VCaP (cell line): ENCODE measurements at regions not wholly inside any gene's neighbourhood (a gene's known extent, or its start where the extent isn't known, plus 50 kb on each side); places are given as distances from the start of the nearest gene placed in this dataset.

Experiments used
- H3K27ac ChIP-seq: fragments of 450-650 bp; 2 replicates; pipeline ENCODE4 v1.5.1; 2017
- TF ChIP-seq, protein P1 (sequence below): fragments of 450-650 bp; conservative IDR thresholded peaks from 2 replicates; pipeline ENCODE4 v1.5.1; 2017; ENCODE audit warnings: mild to moderate bottlenecking, moderate library complexity

DNA sequence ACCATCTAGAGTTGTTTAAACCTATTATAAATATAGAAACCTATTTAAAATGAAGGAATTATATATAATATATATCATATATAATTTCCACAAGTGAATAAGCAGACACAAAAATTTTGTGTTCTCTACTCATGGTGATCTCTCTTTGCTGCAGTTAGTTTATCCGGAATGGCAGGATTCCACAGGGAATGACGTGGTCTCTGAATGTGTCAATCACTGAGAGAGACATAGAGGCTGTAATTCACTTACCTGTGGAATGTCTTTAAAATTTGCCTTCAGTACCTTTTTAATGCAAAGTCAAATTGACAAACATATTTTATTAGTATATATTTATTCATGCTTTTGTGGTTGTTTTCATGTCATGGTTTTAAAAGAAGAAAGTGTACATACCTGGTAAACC lies 669.3 kb downstream of the NLGN4X start:
- TF ChIP-seq, protein P1, sequence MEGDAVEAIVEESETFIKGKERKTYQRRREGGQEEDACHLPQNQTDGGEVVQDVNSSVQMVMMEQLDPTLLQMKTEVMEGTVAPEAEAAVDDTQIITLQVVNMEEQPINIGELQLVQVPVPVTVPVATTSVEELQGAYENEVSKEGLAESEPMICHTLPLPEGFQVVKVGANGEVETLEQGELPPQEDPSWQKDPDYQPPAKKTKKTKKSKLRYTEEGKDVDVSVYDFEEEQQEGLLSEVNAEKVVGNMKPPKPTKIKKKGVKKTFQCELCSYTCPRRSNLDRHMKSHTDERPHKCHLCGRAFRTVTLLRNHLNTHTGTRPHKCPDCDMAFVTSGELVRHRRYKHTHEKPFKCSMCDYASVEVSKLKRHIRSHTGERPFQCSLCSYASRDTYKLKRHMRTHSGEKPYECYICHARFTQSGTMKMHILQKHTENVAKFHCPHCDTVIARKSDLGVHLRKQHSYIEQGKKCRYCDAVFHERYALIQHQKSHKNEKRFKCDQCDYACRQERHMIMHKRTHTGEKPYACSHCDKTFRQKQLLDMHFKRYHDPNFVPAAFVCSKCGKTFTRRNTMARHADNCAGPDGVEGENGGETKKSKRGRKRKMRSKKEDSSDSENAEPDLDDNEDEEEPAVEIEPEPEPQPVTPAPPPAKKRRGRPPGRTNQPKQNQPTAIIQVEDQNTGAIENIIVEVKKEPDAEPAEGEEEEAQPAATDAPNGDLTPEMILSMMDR: no peak

DNA sequence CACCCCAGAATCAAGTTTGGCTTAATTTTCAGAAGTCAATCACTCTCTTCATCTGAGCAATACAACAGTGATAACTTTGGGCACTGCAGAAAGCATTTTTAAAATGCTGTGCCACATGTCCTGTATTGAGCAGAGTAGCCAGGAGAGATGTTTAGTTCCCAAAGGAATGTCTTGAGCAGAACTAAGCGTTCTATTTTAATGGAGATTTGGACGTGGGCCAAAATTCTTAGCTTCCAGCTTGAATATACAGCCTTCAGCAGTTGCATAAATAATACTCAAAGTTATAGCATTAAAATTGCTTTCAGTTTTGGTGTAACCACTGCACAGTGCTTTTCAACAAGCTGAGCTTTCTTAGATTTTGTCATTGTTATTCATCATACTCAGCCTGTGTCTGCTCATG lies 679.2 kb downstream of the NLGN4X start:
- TF ChIP-seq, protein P1: no peak
- no peak overlapping the region for H3K27ac ChIP-seq

More for the DNA sequence above, 669.3 kb downstream of the NLGN4X start:
- no peak overlapping the region for H3K27ac ChIP-seq

DNA sequence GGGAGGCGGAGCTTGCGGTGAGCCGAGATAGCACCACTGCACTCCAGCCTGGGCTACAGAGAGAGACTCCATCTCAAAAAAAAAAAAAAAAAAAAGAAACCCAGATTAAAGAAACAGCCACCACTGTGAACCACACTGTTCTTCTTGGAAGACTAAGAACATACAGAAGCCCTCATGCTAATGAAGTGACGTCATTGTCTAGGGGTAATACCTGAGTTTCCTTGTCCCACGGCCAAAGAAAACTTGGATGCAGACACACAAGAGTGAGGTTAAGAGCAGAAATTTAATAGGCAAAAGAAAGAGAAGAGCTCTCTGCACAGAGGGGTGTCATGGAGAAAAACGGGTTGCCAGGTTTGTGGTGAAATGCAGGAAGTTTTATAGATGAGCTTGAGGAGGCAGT lies 691.6 kb downstream of the NLGN4X start:
- TF ChIP-seq, protein P1: no peak
- H3K27ac ChIP-seq: no peak overlapping the region

DNA sequence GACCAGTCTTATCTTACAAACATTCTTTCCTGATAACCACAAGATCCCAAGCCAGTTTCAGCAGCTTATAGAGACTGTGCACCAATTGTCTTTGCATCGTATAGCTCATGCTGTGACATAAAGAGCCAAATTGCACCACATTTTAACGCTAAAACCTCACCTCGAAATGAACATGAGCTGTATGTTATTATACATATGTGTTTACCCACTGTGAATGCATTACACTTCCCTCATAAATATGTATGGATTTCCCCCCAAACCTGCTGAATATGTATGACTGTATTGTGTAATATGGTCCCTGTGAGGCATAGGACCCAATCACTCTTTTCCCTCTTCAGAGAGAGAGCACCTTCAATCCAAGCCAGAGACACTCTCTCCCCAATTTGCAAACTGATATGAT lies 692.4 kb downstream of the NLGN4X start:
- H3K27ac ChIP-seq: no peak overlapping the region
- TF ChIP-seq, protein P1: no peak

DNA sequence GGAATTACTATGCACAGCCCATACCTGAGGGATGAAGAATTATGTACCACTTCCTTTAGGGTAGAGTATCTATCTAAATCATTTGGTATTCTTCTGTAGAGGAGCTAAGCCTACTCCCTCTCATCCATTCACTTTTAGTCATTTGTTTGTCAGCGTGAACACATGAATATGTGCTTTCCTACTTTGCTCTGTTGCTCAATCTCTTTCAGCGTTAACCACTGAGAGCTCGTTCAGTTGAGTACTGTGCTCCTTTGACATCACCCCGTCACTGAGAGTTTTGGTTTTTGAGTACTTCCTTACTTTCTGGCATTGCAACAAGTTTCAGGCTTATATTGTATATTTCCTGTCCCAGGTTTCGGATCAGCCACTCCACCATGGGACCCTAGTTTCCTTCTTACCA lies 700.6 kb downstream of the NLGN4X start:
- TF ChIP-seq, protein P1: no peak

DNA sequence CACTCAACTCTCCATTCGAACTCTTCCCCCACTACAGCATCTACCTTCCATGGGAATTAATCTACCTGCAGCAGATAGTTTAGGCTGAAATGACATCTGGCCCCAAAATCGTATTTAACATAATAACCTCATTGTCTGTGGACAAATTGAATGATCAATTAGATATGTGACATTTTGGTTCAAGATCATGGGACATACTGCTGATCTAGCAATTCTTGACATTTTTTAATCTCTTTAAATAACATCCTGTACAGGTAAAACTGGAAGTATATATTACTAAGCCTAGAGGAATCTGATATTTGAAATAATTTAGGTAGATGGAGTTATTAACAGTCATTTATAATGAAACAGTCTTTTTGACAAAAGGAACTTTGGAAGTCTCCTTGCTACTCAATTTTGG lies 702.5 kb downstream of the NLGN4X start:
- H3K27ac ChIP-seq: no peak overlapping the region
- TF ChIP-seq, protein P1: no peak

More for the DNA sequence above, 700.6 kb downstream of the NLGN4X start:
- H3K27ac ChIP-seq: no peak overlapping the region

DNA sequence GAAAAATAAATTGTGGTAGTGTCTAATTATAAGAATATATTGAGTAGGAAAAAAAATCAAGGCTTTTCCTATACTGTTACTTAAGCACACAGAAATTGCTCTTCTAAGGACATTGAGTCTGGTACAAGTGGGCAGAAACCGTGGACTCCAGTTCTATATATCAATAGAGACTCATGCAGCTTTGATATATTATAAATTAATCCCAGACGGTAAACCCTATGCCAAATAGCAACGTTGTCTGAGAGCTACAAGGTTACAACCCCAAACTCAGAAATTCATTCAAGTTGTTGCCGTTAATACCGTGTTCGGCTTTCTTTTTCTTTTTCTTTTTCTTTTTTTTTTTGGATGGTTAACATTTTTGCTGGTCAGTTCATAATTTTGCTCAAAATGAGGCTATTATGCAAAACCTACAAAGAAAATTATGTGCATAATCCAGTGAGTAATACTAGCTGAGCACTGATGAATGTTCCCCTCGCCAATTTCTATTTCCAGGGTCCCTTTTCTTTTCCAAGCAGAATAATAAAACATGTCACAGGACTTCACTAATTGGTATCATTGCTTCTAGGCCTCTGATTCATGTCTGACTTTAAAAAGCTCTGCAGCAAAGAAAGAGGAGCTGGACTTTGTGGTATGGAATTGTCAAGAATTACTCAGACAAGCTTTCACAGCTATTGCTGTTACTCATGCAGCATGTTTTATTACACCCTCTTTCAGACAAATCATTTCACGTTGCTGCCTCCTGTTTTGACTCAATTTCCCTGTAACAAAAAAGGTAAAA lies 737.7 kb downstream of the NLGN4X start:
- no peak overlapping the region for H3K27ac ChIP-seq
- TF ChIP-seq, protein P1: no peak
